HepG2 (cell line): ENCODE measurements at regions not wholly inside any gene's neighbourhood (a gene's known extent, or its start where the extent isn't known, plus 50 kb on each side); places are given as distances from the start of the nearest gene placed in this dataset.

Experiments used
- ATAC-seq: fragments of 200-7000 bp; cut with Tn5 transposase; 3 replicates; pipeline ENCODE4 v1.9.1; 2020; ENCODE audit warnings: mild to moderate bottlenecking, moderate library complexity
- BruUV-seq: library from RNA; stranded (reverse); fragments of 400-500 nt; replicated peaks from 2 replicates; lab custom pipeline; 2021; lab: Mats Ljungman, UMichigan
- CTCF ChIA-PET: fragments of 300-600 bp; formaldehyde crosslinking; extraction: SDS; loops from one replicate; lab custom pipeline; 2021; ENCODE audit warnings: low total read pairs, inconsistent platforms, low intra/inter-chr PET ratio; lab: Yijun Ruan, JAX
- POLR2A ChIA-PET: fragments of 350-600 bp; sonication (Branson Sonifier 250); formaldehyde crosslinking; loops from one replicate; lab custom pipeline; 2020; ENCODE audit warnings: antibody characterized with exemption, inconsistent platforms; lab: Yijun Ruan, JAX
- DNase-seq: peaks from one replicate; pipeline ENCODE4 v3.0.0-alpha.2; 2015; ENCODE audit warnings: low spot score
- FAIRE-seq: peaks from 3 replicates; lab custom pipeline; 2011; peaks lifted over from hg19 to GRCh38; lab: Jason Lieb, UNC
- H2AFZ ChIP-seq: one replicate; pipeline ENCODE4 v1.6.1; 2011; ENCODE audit warnings: low read length, inconsistent platforms
- H3K27ac ChIP-seq: fragments of 300-600 bp; 3 replicates; pipeline ENCODE4 v1.8.0; 2011; ENCODE audit warnings: mixed run types, mild to moderate bottlenecking, mixed read lengths, low read length, inconsistent platforms; ENCODE audit not compliant: insufficient read depth; ENCODE audit errors: extremely low read length
- H3K27me3 ChIP-seq, 2 experiments: fragments of 200-600 bp in 1 of 2; 2 replicates in 1 of 2; 3 replicates in 1 of 2; pipeline versions ENCODE4 v1.6.0 to v1.8.0; 2011; ENCODE audit warnings: low read length in 2 of 2, mild to moderate bottlenecking in 2 of 2, moderate library complexity in 2 of 2, inconsistent platforms in 1 of 2; ENCODE audit not compliant: insufficient read depth in 2 of 2, control insufficient read depth in 1 of 2
- H3K36me3 ChIP-seq, 2 experiments: fragments of 200-600 bp in 1 of 2; replicated peaks in 1 of 2; 2 replicates in 1 of 2; 3 replicates in 1 of 2; pipeline versions ENCODE4 v1.5.1 to v1.8.0; 2011; ENCODE audit warnings: low read length in 2 of 2, inconsistent platforms in 1 of 2; ENCODE audit not compliant: insufficient read depth in 2 of 2, control insufficient read depth in 1 of 2
- H3K4me1 ChIP-seq: 2 replicates; pipeline ENCODE4 v1.5.1; 2012; ENCODE audit warnings: low read length, inconsistent platforms; ENCODE audit not compliant: insufficient read depth
- H3K4me2 ChIP-seq: 2 replicates; pipeline ENCODE4 v1.6.0; 2011; ENCODE audit warnings: low read depth, low read length, inconsistent platforms
- H3K4me3 ChIP-seq, 3 experiments: fragments of 200-600 bp in 1 of 3; sonication (generic), shearing (Covaris generic) in 1 of 3; replicated peaks in 1 of 3; 2 replicates each; pipeline ENCODE4 v1.5.1; 2011 to 2016; ENCODE audit warnings: low read length in 3 of 3, inconsistent platforms in 2 of 3, low read depth in 2 of 3, mild to moderate bottlenecking in 2 of 3, control low read depth in 1 of 3, mixed read lengths in 1 of 3; ENCODE audit not compliant: insufficient read depth in 1 of 3
- H3K79me2 ChIP-seq: one replicate; pipeline ENCODE4 v1.6.1; 2011; ENCODE audit warnings: low read length, inconsistent platforms; ENCODE audit not compliant: insufficient read depth
- H3K9ac ChIP-seq: 2 replicates; pipeline ENCODE4 v1.6.0; 2011; ENCODE audit warnings: mild to moderate bottlenecking, low read depth, low read length, inconsistent platforms; ENCODE audit not compliant: insufficient read depth
- H3K9me3 ChIP-seq: 2 replicates; pipeline ENCODE4 v1.5.1; 2012; ENCODE audit warnings: mild to moderate bottlenecking, low read length
- H4K20me1 ChIP-seq: 2 replicates; pipeline ENCODE4 v1.6.0; 2011; ENCODE audit warnings: inconsistent platforms, mild to moderate bottlenecking, low read length, moderate library complexity; ENCODE audit not compliant: insufficient read depth
- ADNP ChIP-seq: sonication (generic); formaldehyde crosslinking; IDR thresholded peaks from 2 replicates; pipeline ENCODE4 v1.4.0; 2020; ENCODE audit warnings: missing genetic modification reagents
- ATF6 ChIP-seq: sonication (generic); formaldehyde crosslinking; conservative IDR thresholded peaks from 2 replicates; pipeline ENCODE4 v1.4.0; 2020; ENCODE audit warnings: missing genetic modification reagents
- CEBPZ ChIP-seq: IDR thresholded peaks from 2 replicates; pipeline ENCODE4 v1.6.1; 2012; ENCODE audit warnings: low read length, improper control_type of control experiment
- CSRNP2 ChIP-seq: sonication (generic); formaldehyde crosslinking; conservative IDR thresholded peaks from 2 replicates; pipeline ENCODE4 v1.8.0; 2022; ENCODE audit warnings: low read depth, missing genetic modification reagents
- DPF2 ChIP-seq: sonication (generic); formaldehyde crosslinking; IDR thresholded peaks from 2 replicates; pipeline ENCODE4 v1.4.0; 2020; ENCODE audit warnings: mild to moderate bottlenecking, low read depth, missing genetic modification reagents, borderline replicate concordance
- ZBTB40 ChIP-seq, 2 experiments: fragments of 450-650 bp in 1 of 2; sonication (generic) in 1 of 2; formaldehyde crosslinking in 1 of 2; IDR thresholded peaks; 2 replicates each; pipeline versions ENCODE4 v1.6.1 to v1.8.0; 2016 to 2022; ENCODE audit warnings: antibody characterized with exemption in 1 of 2, mild to moderate bottlenecking in 1 of 2, missing genetic modification reagents in 1 of 2
- WGBS: methylation state at CpG from one replicate; pipeline ENCODE4 v1.1.6; 2017; ENCODE audit warnings: low lambda C conversion rate; 5-methylcytosine and 5-hydroxymethylcytosine counted together
- in situ Hi-C: cut with HindIII; loops from 2 replicates; pipeline ENCODE4 v1.10.0; 2017; ENCODE audit warnings: low pct_unique_long_range_greater_than_20kb; ENCODE audit not compliant: extremely low pct_ligation_motif_present
- intact Hi-C: fragments of 100-400 bp; cut with micrococcal nuclease; formaldehyde crosslinking; loops from one replicate; pipeline ENCODE4 v1.10.0; 2022; ENCODE audit not compliant: unreplicated experiment

- TF ChIP-seq ZBTB40 (IDR thresholded peaks at IDR 0.05), result no peak
- TF ChIP-seq ZBTB40 (CRISPR knock-in tag; IDR thresholded peaks at IDR 0.05), result no peak
Measured at GRCh38 chr1:66438062-66438461, 95.9 kb upstream of the SGIP1 start (continued).

- ChIA-PET CTCF (no interaction called here), POLR2A (no interaction called here)
- Histone ChIP-seq H3K4me3 (no peak overlapping the region), H3K4me2 (no peak overlapping the region), H3K27ac (no peak overlapping the region), H4K20me1 (no peaks in the 10 kb centered on the region), H3K9ac (no peak overlapping the region), H3K9me3 (no peaks in the 10 kb centered on the region), H3K79me2 (no peaks in the 10 kb centered on the region), H3K4me1 (no peaks in the 10 kb centered on the region), H2AFZ (no peak overlapping the region), H3K27me3 (no peaks in the 10 kb centered on the region), H3K36me3 (no peaks in the 10 kb centered on the region)
- WGBS, result 1% methylated on average over 7 of the region's 7 CpGs
- in situ Hi-C loops (no loop called here), intact Hi-C loops (no loop called here)
- no TSS peak for BruUV-seq
- DNase-seq (no peak), ATAC-seq (no peak), FAIRE-seq (no peak)
- TF ChIP-seq DPF2 (CRISPR knock-in tag) (no peak), ADNP (CRISPR knock-in tag) (no peak), ATF6 (CRISPR knock-in tag) (no peak), CEBPZ (no peak), CSRNP2 (no peak)
Measured at GRCh38 chr1:66438501-66438900, 95.5 kb upstream of the SGIP1 start.
